Body of pancreas (tissue), 4 donors: ENCODE measurements at regions not wholly inside any gene's neighbourhood (a gene's known extent, or its start where the extent isn't known, plus 50 kb on each side); places are given as distances from the start of the nearest gene placed in this dataset.

ENCODE experiments used
- ATAC-seq: fragments of 150-250 bp; one replicate; pipeline ENCODE4 v1.9.1; 2016
- DNase-seq, 4 donors: peaks; one replicate each; pipeline ENCODE4 v3.0.0-alpha.2; 2019
- H3K27ac ChIP-seq, 4 donors: fragments of 200-600 bp; sonication (generic); 1 replicate in 3 of 4; 2 replicates in 1 of 4; pipeline versions ENCODE4 v1.5.1 to v1.6.1; 2016 to 2019; ENCODE audit warnings: mild to moderate bottlenecking in 1 of 4, mixed read lengths in 1 of 4, moderate library complexity in 1 of 4
- H3K27me3 ChIP-seq, 2 donors: fragments of 200-600 bp; sonication (generic); one replicate each; pipeline ENCODE4 v1.6.0; 2016; ENCODE audit warnings: mild to moderate bottlenecking in 1 of 2
- H3K36me3 ChIP-seq, 2 donors: fragments of 200-600 bp; sonication (generic); replicated peaks in 1 of 2; 2 replicates each; pipeline ENCODE4 v1.5.1; 2016; ENCODE audit warnings: low read depth in 2 of 2; ENCODE audit not compliant: insufficient read depth in 1 of 2
- H3K4me1 ChIP-seq: fragments of 200-600 bp; sonication (generic); one replicate; pipeline ENCODE4 v1.6.0; 2016
- H3K4me3 ChIP-seq, 2 donors: fragments of 200-600 bp; sonication (generic); 1 replicate in 1 of 2; 2 replicates in 1 of 2; pipeline ENCODE4 v1.5.1; 2016 to 2019
- H3K9me3 ChIP-seq, 3 donors: fragments of 200-600 bp; sonication (generic); 1 replicate in 2 of 3; 2 replicates in 1 of 3; pipeline ENCODE4 v1.5.1; 2016
- POLR2A ChIP-seq, 3 donors: fragments of 450-650 bp; IDR thresholded peaks; one replicate each; pipeline ENCODE4 v1.6.1; 2016; ENCODE audit warnings: antibody characterized with exemption in 3 of 3, mild to moderate bottlenecking in 2 of 3
- WGBS, 2 donors: methylation state at CpG; one replicate each; pipeline ENCODE4 v1.1.5; 2017; 5-methylcytosine and 5-hydroxymethylcytosine counted together
- intact Hi-C: fragments of 100-400 bp; cut with DNase I; formaldehyde crosslinking; loops from one replicate; pipeline ENCODE4 v1.15.1; 2023
- TF ChIP-seq, protein P1 (sequence below), 7 experiments: fragments of 450-650 bp in 4 of 7; fragments of 200-600 bp in 3 of 7; sonication (generic) in 3 of 7; IDR thresholded peaks; one replicate each; pipeline ENCODE4 v1.5.1; 2016 to 2019; ENCODE audit warnings: antibody characterized with exemption in 7 of 7

DNA sequence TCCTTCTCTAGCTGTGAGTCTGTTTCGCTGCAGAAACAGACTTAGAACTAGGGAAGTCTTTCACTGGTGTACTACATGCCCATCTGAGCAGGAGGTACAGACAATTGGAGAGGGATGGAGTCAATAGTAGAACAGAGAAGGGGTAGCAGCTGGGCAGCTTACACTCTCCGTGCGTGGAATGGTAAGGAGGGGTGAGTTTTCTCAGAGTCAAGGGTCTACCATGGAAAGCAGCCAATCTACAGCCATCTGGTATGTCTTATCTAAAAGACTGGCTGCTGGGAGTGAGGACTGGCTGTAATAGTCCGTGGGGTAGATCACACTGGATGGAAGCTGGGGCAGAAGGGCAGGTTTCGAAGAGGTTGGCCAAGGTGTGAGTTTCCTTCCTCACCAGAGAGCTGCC is 137.3 kb upstream of the TENM4 start:
- Histone ChIP-seq H3K4me3 (no peak overlapping the region), H3K36me3 (no peaks in the 10 kb centered on the region), H3K27me3 (no peaks in the 10 kb centered on the region), H3K4me1 (no peaks in the 10 kb centered on the region), H3K9me3 (no peaks in the 10 kb centered on the region), H3K27ac (no peak overlapping the region)
- DNase-seq (no peak), ATAC-seq (no peak)
- TF ChIP-seq, protein P1, sequence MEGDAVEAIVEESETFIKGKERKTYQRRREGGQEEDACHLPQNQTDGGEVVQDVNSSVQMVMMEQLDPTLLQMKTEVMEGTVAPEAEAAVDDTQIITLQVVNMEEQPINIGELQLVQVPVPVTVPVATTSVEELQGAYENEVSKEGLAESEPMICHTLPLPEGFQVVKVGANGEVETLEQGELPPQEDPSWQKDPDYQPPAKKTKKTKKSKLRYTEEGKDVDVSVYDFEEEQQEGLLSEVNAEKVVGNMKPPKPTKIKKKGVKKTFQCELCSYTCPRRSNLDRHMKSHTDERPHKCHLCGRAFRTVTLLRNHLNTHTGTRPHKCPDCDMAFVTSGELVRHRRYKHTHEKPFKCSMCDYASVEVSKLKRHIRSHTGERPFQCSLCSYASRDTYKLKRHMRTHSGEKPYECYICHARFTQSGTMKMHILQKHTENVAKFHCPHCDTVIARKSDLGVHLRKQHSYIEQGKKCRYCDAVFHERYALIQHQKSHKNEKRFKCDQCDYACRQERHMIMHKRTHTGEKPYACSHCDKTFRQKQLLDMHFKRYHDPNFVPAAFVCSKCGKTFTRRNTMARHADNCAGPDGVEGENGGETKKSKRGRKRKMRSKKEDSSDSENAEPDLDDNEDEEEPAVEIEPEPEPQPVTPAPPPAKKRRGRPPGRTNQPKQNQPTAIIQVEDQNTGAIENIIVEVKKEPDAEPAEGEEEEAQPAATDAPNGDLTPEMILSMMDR (IDR thresholded peaks at IDR 0.05): no peak
- no peak for TF ChIP-seq POLR2A (IDR thresholded peaks at IDR 0.05)
- WGBS, 2 donors: 59 to 65% methylated on average over 5 of the region's 5 CpGs
- intact Hi-C loops: no loop called here

DNA sequence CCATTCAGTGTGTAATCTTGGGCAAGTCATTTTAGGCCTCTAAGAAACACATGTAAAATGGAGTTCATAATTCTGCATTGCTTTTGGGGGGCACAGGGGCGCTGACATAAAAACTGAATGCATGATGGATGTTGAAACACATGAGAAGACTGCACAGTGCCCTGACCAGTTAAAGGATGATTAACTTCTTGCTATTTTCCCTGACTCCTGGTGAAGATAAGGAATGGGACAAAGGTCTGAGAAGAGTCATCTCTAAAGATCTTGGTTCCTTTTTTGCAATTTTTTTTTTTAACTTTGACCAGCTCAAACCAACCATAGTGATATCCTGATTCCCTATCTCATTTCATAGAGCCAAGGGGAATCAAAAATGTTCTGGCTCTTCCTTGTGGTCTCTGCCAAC is 134.9 kb upstream of the TENM4 start:
- Histone ChIP-seq H3K27me3 (no peaks in the 10 kb centered on the region), H3K27ac (no peak overlapping the region), H3K4me1 (no peaks in the 10 kb centered on the region), H3K4me3 (no peak overlapping the region), H3K36me3 (no peaks in the 10 kb centered on the region), H3K9me3 (no peaks in the 10 kb centered on the region)
- TF ChIP-seq, protein P1 (IDR thresholded peaks at IDR 0.05): no peak
- no peak for TF ChIP-seq POLR2A (IDR thresholded peaks at IDR 0.05)
- intact Hi-C loops: no loop called here
- no peak for ATAC-seq
- 32 to 37% methylated on average over 1 of the region's 1 CpG for WGBS, 2 donors
- DNase-seq: no peak

DNA sequence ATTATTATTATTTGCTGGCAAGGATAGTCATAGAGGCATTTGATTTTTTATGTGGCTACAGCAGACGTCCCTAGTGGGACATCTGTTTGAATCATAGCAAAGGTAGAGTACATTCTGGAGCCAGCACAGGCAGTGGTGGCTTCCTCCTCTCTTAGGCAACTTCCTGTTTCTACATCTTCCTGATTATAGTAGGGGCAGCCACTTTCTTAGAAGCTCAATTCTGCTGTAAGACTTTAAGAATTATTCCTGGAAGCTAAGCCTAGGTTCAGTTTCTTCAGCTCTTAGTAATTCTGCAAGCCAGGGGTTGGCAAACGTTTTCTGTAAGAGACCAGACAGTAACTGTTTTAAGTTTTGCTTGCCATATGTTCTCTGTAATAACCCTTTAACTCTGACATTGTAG is 129.3 kb upstream of the TENM4 start:
- DNase-seq: no peak
- no peaks in the 10 kb centered on the region for H3K9me3 ChIP-seq
- H3K36me3 ChIP-seq: no peaks in the 10 kb centered on the region
- no peak for ATAC-seq
- no peak overlapping the region for H3K27ac ChIP-seq
- no peaks in the 10 kb centered on the region for H3K27me3 ChIP-seq
- intact Hi-C loops: no loop called here
- WGBS, 2 donors: 30 to 32% methylated on average over 2 of the region's 2 CpGs
- TF ChIP-seq, protein P1 (IDR thresholded peaks at IDR 0.05): no peak
- TF ChIP-seq POLR2A (IDR thresholded peaks at IDR 0.05): no peak
- H3K4me1 ChIP-seq: no peaks in the 10 kb centered on the region
- no peak overlapping the region for H3K4me3 ChIP-seq

DNA sequence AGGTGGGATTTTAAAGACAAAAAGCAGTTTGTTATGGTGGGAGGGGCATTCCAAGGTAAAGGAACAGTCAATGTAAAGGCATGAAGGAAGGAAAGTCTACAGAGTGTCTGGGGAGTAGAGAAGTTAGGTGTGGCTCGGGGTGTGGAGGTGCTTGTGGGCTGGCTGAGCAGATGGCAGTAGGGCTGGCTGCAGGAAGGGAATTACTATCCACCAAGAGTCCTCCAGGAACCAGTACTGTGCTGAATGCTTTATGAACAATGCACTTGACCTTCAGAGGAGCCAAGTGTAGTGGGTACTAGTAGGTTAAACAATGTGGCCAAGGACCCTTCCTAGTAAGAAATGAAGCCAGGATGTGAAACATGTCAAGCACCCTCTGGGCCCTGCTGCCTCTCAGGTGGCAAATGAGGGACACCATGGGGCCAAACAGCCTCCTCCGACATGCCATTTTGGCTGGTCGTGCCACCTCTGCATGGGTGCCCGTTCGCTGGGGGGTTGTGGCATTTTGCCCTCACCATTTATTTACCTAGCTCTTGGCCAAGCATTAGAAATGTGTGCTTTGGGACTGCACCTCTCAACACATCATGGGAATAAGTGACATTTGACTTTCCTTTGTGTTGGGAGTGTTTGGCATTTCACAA is 123.6 kb upstream of the TENM4 start:
- no peak for ATAC-seq
- no peak for TF ChIP-seq POLR2A (IDR thresholded peaks at IDR 0.05)
- TF ChIP-seq, protein P1 (IDR thresholded peaks at IDR 0.05): no peak
- intact Hi-C loops: no loop called here
- H3K4me3 ChIP-seq: no peak overlapping the region
- H3K27ac ChIP-seq: no peak overlapping the region
- no peaks in the 10 kb centered on the region for H3K4me1 ChIP-seq
- H3K27me3 ChIP-seq: no peaks in the 10 kb centered on the region
- H3K36me3 ChIP-seq: no peaks in the 10 kb centered on the region
- no peaks in the 10 kb centered on the region for H3K9me3 ChIP-seq
- 73 to 83% methylated on average over 5 of the region's 5 CpGs for WGBS, 2 donors
- DNase-seq: no peak

DNA sequence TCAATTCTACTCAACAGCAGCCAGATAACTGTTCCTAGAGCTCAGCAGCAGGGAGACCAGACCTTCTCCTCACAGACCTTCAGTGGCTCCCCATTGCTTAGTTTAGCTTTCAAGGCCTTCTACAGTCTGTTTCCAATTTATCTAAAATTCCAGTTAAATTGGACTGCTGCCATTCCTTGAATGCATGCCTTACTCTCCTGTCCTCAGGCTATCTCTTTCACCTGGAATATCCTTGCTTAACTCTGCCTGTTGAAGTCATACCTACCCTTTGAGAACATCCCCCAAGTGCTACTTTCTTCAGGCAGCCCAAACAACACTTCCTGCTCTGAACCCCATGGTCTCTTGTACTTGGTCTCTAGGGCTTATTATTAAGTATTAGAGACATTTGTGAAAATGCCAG is 120.7 kb upstream of the TENM4 start:
- H3K36me3 ChIP-seq: no peaks in the 10 kb centered on the region
- H3K9me3 ChIP-seq: no peaks in the 10 kb centered on the region
- H3K27me3 ChIP-seq: no peaks in the 10 kb centered on the region
- ATAC-seq: no peak
- H3K4me3 ChIP-seq: no peak overlapping the region
- intact Hi-C loops: no loop called here
- TF ChIP-seq POLR2A (IDR thresholded peaks at IDR 0.05): no peak
- TF ChIP-seq, protein P1 (IDR thresholded peaks at IDR 0.05): no peak
- no peaks in the 10 kb centered on the region for H3K4me1 ChIP-seq
- DNase-seq: no peak
- H3K27ac ChIP-seq: no peak overlapping the region
